Esophagus squamous epithelium (tissue), 5 donors: ENCODE measurements at regions not wholly inside any gene's neighbourhood (a gene's known extent, or its start where the extent isn't known, plus 50 kb on each side); places are given as distances from the start of the nearest gene placed in this dataset.
A peak's percentile ranks its signal among the peaks of the same experiment; 100 is the strongest.

Experiments
- DNase-seq: peaks from one replicate; lab custom pipeline; 2025; lab: John Stamatoyannopoulos, UW
- H3K27ac ChIP-seq, 4 donors: fragments of 200-600 bp; sonication (generic); one replicate each; pipeline ENCODE4 v1.5.1; 2016 to 2019; ENCODE audit warnings: mild to moderate bottlenecking in 1 of 4
- H3K27me3 ChIP-seq, 4 donors: fragments of 200-600 bp; sonication (generic); 1 replicate in 3 of 4; 2 replicates in 1 of 4; pipeline versions ENCODE4 v1.5.1 to v1.6.0; 2017 to 2021; ENCODE audit warnings: antibody characterized with exemption in 1 of 4
- H3K36me3 ChIP-seq, 3 donors: fragments of 200-600 bp; sonication (generic); one replicate each; pipeline ENCODE4 v1.5.1; 2016 to 2019
- H3K4me1 ChIP-seq, 3 donors: fragments of 200-600 bp; sonication (generic); one replicate each; pipeline ENCODE4 v1.5.1; 2017 to 2019
- H3K4me3 ChIP-seq, 4 donors: fragments of 200-600 bp; sonication (generic); 1 replicate in 3 of 4; 2 replicates in 1 of 4; pipeline ENCODE4 v1.5.1; 2016 to 2019; ENCODE audit warnings: mild to moderate bottlenecking in 2 of 4, moderate library complexity in 1 of 4
- H3K9me3 ChIP-seq, 3 donors: fragments of 200-600 bp; sonication (generic); one replicate each; pipeline ENCODE4 v1.5.1; 2016 to 2019
- CTCF ChIP-seq, 6 experiments: fragments of 450-650 bp in 4 of 6; fragments of 200-600 bp in 2 of 6; sonication (generic) in 2 of 6; IDR thresholded peaks; one replicate each; pipeline ENCODE4 v1.5.1; 2016 to 2019; ENCODE audit warnings: antibody characterized with exemption in 6 of 6, mild to moderate bottlenecking in 4 of 6, moderate library complexity in 4 of 6
- POLR2A ChIP-seq, 4 donors: fragments of 450-650 bp; IDR thresholded peaks; one replicate each; pipeline ENCODE4 v1.6.1; 2017; ENCODE audit warnings: antibody characterized with exemption in 4 of 4, mild to moderate bottlenecking in 4 of 4, moderate library complexity in 3 of 4
- WGBS, 2 donors: methylation state at CpG; one replicate each; pipeline ENCODE4 v1.1.5; 2018; 5-methylcytosine and 5-hydroxymethylcytosine counted together
- intact Hi-C: fragments of 100-400 bp; cut with DNase I; formaldehyde crosslinking; loops from one replicate; pipeline ENCODE4 v1.15.0; 2022
- donor health status: DM: yes; HTN: yes; CAD: no.

GRCh38 chr13:33496336-33496735 is 210.8 kb upstream of the STARD13 start:
- no peak for TF ChIP-seq POLR2A (IDR thresholded peaks at IDR 0.05)
- TF ChIP-seq CTCF (IDR thresholded peaks at IDR 0.05), result no peak
- intact Hi-C loops, result no loop called here
- Histone ChIP-seq H3K4me3 (no peak overlapping the region), H3K36me3 (no peaks in the 10 kb centered on the region), H3K4me1 (peaks cover 0 to 16% (median 0%) of the 10 kb centered on the region in 3 donors), H3K27ac (no peak overlapping the region), H3K9me3 (no peaks in the 10 kb centered on the region), H3K27me3 (no peaks in the 10 kb centered on the region)
- no peak for DNase-seq

- TF ChIP-seq CTCF (IDR thresholded peaks at IDR 0.05) (no peak), POLR2A (IDR thresholded peaks at IDR 0.05) (no peak)
These were observed 211.7 kb upstream of the STARD13 start for GRCh38 chr13:33497146-33497845.

GRCh38 chr13:33508060-33508459 is 222.5 kb upstream of the STARD13 start:
- no peak for DNase-seq
- no peaks in the 10 kb centered on the region for H3K36me3 ChIP-seq
- H3K4me3 ChIP-seq, result no peak overlapping the region
- H3K4me1 ChIP-seq, result peaks cover 0 to 25% (median 17%) of the 10 kb centered on the region in 3 donors
- intact Hi-C loops, result no loop called here
- H3K27ac ChIP-seq, result no peak overlapping the region
- H3K9me3 ChIP-seq, result no peaks in the 10 kb centered on the region
- 93 to 94% methylated on average over 1 of the region's 1 CpG for WGBS, 2 donors
- TF ChIP-seq POLR2A (IDR thresholded peaks at IDR 0.05), result no peak
- no peak for TF ChIP-seq CTCF (IDR thresholded peaks at IDR 0.05)
- no peaks in the 10 kb centered on the region for H3K27me3 ChIP-seq

More at GRCh38 chr13:33497146-33497845, 211.7 kb upstream of the STARD13 start:
- Histone ChIP-seq H3K36me3 (no peaks in the 10 kb centered on the region), H3K4me3 (no peak overlapping the region), H3K9me3 (no peaks in the 10 kb centered on the region), H3K4me1 (peaks cover 0 to 16% (median 0%) of the 10 kb centered on the region in 3 donors), H3K27me3 (no peaks in the 10 kb centered on the region), H3K27ac (no peak overlapping the region)
- intact Hi-C loops, result no loop called here
- WGBS, 2 donors, result 51 to 56% methylated on average over 4 of the region's 4 CpGs
- DNase-seq, result no peak

GRCh38 chr13:33509642-33510229 is 224.2 kb upstream of the STARD13 start:
- Histone ChIP-seq H3K4me3 (peak overlapping the region in 1 of 4 donors; percentile 2), H3K27me3 (no peaks in the 10 kb centered on the region), H3K4me1 (peaks cover 0 to 32% (median 17%) of the 10 kb centered on the region in 3 donors), H3K9me3 (no peaks in the 10 kb centered on the region), H3K27ac (peak overlapping the region; percentile 79 to 92 (median 86)), H3K36me3 (no peaks in the 10 kb centered on the region)
- TF ChIP-seq CTCF (IDR thresholded peaks at IDR 0.05), result no peak
- peak in 1 of 4 donors; percentile 9 for TF ChIP-seq POLR2A (IDR thresholded peaks at IDR 0.05)
- no peak for DNase-seq
- intact Hi-C loops, result no loop called here
- WGBS, 2 donors, result 25 to 34% methylated on average over 4 to 5 of the region's 5 CpGs

DNA sequence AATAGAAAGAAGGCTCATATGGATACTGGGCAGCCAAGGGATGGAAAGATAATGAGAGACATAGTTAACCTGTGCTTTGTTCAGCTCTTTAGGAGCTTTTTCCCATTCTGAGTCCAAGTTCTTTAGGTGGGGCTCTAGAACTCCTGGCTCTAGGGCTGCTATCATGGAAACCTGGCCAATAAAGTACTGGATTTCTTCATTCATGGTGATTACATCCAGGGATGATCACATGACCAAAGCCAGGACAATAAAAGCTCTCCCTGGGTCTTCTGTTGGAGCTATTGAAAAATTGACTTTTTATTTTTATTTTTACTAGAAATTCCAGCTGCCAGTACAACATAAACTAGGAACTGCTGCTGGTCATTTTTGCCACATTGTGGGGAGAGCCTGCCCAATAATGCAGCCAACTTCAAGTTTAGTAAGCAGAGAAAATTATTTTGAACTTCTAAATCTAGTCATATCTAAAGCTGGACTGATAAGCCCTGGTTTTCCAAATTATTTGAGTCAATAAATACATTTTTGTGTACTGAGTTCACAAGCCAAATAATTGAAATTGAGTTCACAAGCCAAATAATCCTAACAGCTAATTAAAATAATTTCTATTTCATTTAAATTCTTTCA is 224.9 kb upstream of the STARD13 start:
- no peak for TF ChIP-seq CTCF (IDR thresholded peaks at IDR 0.05)
- Histone ChIP-seq H3K4me3 (peak overlapping the region in 1 of 4 donors; percentile 2), H3K4me1 (peaks cover 0 to 32% (median 17%) of the 10 kb centered on the region in 3 donors), H3K36me3 (no peaks in the 10 kb centered on the region), H3K9me3 (no peaks in the 10 kb centered on the region), H3K27ac (peak overlapping the region; percentile 79 to 92 (median 86)), H3K27me3 (no peaks in the 10 kb centered on the region)
- DNase-seq, result no peak
- intact Hi-C loops, result no loop called here
